ENCODE measurements at regions not wholly inside any gene's neighbourhood (a gene's known extent, or its start where the extent isn't known, plus 50 kb on each side); places are given as distances from the start of the nearest gene placed in this dataset.

DNA sequence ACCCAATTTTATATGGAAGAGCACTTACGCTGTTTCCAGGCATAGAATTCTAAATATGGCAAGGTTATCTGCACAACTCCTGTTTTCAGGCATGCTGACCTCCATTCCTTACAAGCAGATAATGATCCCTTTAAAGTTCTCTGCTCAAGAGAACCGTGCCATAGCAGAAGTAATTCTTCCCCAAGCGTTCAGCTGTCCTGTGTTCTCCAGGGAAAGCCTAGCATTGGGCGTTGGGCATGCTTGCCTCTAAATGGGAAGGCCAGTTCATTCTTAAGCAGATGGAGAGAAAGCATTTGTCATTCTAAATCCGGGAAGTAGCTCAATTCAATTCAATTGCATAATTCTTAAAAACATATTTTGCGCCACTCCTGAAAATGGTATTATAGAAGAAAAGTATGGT, 55.7 kb upstream of the EML4 start (continued):
- TF ChIP-seq, protein P1, sequence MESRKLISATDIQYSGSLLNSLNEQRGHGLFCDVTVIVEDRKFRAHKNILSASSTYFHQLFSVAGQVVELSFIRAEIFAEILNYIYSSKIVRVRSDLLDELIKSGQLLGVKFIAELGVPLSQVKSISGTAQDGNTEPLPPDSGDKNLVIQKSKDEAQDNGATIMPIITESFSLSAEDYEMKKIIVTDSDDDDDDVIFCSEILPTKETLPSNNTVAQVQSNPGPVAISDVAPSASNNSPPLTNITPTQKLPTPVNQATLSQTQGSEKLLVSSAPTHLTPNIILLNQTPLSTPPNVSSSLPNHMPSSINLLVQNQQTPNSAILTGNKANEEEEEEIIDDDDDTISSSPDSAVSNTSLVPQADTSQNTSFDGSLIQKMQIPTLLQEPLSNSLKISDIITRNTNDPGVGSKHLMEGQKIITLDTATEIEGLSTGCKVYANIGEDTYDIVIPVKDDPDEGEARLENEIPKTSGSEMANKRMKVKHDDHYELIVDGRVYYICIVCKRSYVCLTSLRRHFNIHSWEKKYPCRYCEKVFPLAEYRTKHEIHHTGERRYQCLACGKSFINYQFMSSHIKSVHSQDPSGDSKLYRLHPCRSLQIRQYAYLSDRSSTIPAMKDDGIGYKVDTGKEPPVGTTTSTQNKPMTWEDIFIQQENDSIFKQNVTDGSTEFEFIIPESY (IDR thresholded peaks at IDR 0.05), result no peak
- TF ChIP-seq HNF4G (IDR thresholded peaks at IDR 0.05), result no peak

DNA sequence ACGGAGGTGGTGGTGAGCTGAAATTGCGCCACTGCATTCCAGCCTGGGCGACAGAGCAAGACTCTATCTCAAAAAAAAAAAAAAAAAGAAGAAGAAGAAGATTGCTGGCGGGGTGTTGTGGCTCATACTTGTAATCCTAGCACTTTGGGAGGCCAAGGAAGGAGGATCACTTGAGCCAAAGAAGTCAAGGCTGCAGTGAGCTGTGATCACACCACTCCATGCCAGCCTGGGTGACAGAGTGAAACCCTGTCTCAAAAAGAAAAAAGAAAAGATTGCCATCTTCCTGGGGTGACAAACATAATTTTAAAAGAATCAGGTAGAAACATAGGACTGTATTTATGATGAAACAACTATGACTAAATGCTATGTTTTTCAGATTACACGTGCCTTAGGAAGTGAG, 55.1 kb upstream of the EML4 start:
- Histone ChIP-seq H3K4me1 (ENCODE audit: control insufficient read depth in 4 of 4, insufficient read depth in 4 of 4, low read length in 3 of 4) (peaks cover 11 to 30% (median 21%) of the 10 kb centered on the region in 4 donors), H3K27me3 (ENCODE audit: control insufficient read depth in 4 of 4, insufficient read depth in 4 of 4, low read length in 3 of 4) (no peaks in the 10 kb centered on the region), H3K27ac (ENCODE audit: low read depth in 1 of 2, low read length in 2 of 2) (no peak overlapping the region), H3K9me3 (ENCODE audit: control insufficient read depth in 4 of 4, low read length in 3 of 4) (no peaks in the 10 kb centered on the region), H3K9ac (ENCODE audit: low read depth in 1 of 2, low read length in 2 of 2) (no peak overlapping the region), H3K4me3 (ENCODE audit: low read depth in 1 of 3, low read length in 3 of 3) (no peak overlapping the region), H3K36me3 (ENCODE audit: control insufficient read depth in 4 of 4, insufficient read depth in 3 of 4, low read depth in 1 of 4, low read length in 3 of 4) (no peaks in the 10 kb centered on the region)
- 90% methylated on average over 5 of the region's 5 CpGs for WGBS
- DNase-seq (ENCODE audit: low spot score), result no peak
- TF ChIP-seq HNF4A (conservative IDR thresholded peaks at IDR 0.05) (no peak), JUND (IDR thresholded peaks at IDR 0.05) (no peak), GABPA (IDR thresholded peaks at IDR 0.05 in 1 of 2, conservative IDR thresholded peaks at IDR 0.05 in 1 of 2) (no peak), NR2F2 (IDR thresholded peaks at IDR 0.05) (no peak), FOXA1 (IDR thresholded peaks at IDR 0.05) (no peak), HNF4G (IDR thresholded peaks at IDR 0.05) (no peak), YY1 (IDR thresholded peaks at IDR 0.05) (no peak), FOXA2 (IDR thresholded peaks at IDR 0.05) (no peak), TAF1 (conservative IDR thresholded peaks at IDR 0.05) (no peak), RAD21 (IDR thresholded peaks at IDR 0.05) (no peak), SP1 (IDR thresholded peaks at IDR 0.05) (no peak), RXRA (IDR thresholded peaks at IDR 0.05) (no peak), EGR1 (IDR thresholded peaks at IDR 0.05; ENCODE audit: low read depth in 2 of 2) (no peak)
- TF ChIP-seq, protein P1 (IDR thresholded peaks at IDR 0.05), result no peak
- TF ChIP-seq, protein P2, sequence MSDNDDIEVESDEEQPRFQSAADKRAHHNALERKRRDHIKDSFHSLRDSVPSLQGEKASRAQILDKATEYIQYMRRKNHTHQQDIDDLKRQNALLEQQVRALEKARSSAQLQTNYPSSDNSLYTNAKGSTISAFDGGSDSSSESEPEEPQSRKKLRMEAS (IDR thresholded peaks at IDR 0.05), result no peak
- TF ChIP-seq, protein P3, sequence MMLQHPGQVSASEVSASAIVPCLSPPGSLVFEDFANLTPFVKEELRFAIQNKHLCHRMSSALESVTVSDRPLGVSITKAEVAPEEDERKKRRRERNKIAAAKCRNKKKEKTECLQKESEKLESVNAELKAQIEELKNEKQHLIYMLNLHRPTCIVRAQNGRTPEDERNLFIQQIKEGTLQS (IDR thresholded peaks at IDR 0.05), result no peak
- TF ChIP-seq, protein P4, sequence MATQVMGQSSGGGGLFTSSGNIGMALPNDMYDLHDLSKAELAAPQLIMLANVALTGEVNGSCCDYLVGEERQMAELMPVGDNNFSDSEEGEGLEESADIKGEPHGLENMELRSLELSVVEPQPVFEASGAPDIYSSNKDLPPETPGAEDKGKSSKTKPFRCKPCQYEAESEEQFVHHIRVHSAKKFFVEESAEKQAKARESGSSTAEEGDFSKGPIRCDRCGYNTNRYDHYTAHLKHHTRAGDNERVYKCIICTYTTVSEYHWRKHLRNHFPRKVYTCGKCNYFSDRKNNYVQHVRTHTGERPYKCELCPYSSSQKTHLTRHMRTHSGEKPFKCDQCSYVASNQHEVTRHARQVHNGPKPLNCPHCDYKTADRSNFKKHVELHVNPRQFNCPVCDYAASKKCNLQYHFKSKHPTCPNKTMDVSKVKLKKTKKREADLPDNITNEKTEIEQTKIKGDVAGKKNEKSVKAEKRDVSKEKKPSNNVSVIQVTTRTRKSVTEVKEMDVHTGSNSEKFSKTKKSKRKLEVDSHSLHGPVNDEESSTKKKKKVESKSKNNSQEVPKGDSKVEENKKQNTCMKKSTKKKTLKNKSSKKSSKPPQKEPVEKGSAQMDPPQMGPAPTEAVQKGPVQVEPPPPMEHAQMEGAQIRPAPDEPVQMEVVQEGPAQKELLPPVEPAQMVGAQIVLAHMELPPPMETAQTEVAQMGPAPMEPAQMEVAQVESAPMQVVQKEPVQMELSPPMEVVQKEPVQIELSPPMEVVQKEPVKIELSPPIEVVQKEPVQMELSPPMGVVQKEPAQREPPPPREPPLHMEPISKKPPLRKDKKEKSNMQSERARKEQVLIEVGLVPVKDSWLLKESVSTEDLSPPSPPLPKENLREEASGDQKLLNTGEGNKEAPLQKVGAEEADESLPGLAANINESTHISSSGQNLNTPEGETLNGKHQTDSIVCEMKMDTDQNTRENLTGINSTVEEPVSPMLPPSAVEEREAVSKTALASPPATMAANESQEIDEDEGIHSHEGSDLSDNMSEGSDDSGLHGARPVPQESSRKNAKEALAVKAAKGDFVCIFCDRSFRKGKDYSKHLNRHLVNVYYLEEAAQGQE (IDR thresholded peaks at IDR 0.05), result no peak
- TF ChIP-seq, protein P5, sequence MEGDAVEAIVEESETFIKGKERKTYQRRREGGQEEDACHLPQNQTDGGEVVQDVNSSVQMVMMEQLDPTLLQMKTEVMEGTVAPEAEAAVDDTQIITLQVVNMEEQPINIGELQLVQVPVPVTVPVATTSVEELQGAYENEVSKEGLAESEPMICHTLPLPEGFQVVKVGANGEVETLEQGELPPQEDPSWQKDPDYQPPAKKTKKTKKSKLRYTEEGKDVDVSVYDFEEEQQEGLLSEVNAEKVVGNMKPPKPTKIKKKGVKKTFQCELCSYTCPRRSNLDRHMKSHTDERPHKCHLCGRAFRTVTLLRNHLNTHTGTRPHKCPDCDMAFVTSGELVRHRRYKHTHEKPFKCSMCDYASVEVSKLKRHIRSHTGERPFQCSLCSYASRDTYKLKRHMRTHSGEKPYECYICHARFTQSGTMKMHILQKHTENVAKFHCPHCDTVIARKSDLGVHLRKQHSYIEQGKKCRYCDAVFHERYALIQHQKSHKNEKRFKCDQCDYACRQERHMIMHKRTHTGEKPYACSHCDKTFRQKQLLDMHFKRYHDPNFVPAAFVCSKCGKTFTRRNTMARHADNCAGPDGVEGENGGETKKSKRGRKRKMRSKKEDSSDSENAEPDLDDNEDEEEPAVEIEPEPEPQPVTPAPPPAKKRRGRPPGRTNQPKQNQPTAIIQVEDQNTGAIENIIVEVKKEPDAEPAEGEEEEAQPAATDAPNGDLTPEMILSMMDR (IDR thresholded peaks at IDR 0.05; ENCODE audit: low read depth, low read length, missing input control), result no peak

All from liver (tissue), 8 donors.